Loucy (cell line): ENCODE measurements at regions not wholly inside any gene's neighbourhood (a gene's known extent, or its start where the extent isn't known, plus 50 kb on each side); places are given as distances from the start of the nearest gene placed in this dataset.

Experiments
- H2AFZ ChIP-seq: fragments of 200-600 bp; sonication (generic); 2 replicates; pipeline ENCODE4 v1.6.0; 2016; ENCODE audit warnings: antibody characterized with exemption, mild to moderate bottlenecking, low read length, moderate library complexity
- H3F3A ChIP-seq: fragments of 200-600 bp; 2 replicates; pipeline ENCODE4 v1.6.0; 2016; ENCODE audit warnings: antibody characterized with exemption, low read depth, mild to moderate bottlenecking
- H3K27me3 ChIP-seq: fragments of 200-600 bp; sonication (generic); 2 replicates; pipeline ENCODE4 v1.6.1; 2014; ENCODE audit warnings: low read length, mild to moderate bottlenecking; ENCODE audit not compliant: insufficient read depth, poor library complexity, severe bottlenecking
- H3K36me3 ChIP-seq: fragments of 200-600 bp; sonication (generic); 2 replicates; pipeline ENCODE4 v1.6.1; 2016; ENCODE audit warnings: low read length; ENCODE audit not compliant: insufficient read depth
- H3K4me1 ChIP-seq: fragments of 200-600 bp; sonication (generic); 2 replicates; pipeline ENCODE4 v1.5.1; 2014; ENCODE audit warnings: low read length, mild to moderate bottlenecking; ENCODE audit not compliant: insufficient read depth, poor library complexity, severe bottlenecking
- H3K4me2 ChIP-seq: fragments of 200-600 bp; sonication (generic); 2 replicates; pipeline ENCODE4 v1.6.0; 2014; ENCODE audit warnings: antibody characterized with exemption, low read length, low read depth, mild to moderate bottlenecking; ENCODE audit not compliant: poor library complexity, severe bottlenecking
- H3K4me3 ChIP-seq: fragments of 200-600 bp; sonication (generic); 2 replicates; pipeline ENCODE4 v1.5.1; 2014; ENCODE audit warnings: low read length, mild to moderate bottlenecking, mixed read lengths; ENCODE audit not compliant: poor library complexity, severe bottlenecking
- H3K79me2 ChIP-seq: fragments of 200-600 bp; sonication (generic); 2 replicates; pipeline ENCODE4 v1.6.1; 2014; ENCODE audit warnings: low read length; ENCODE audit not compliant: insufficient read depth
- H3K9ac ChIP-seq: fragments of 200-600 bp; sonication (generic); 2 replicates; pipeline ENCODE4 v1.6.0; 2014; ENCODE audit warnings: mild to moderate bottlenecking, low read depth, low read length, moderate library complexity; ENCODE audit not compliant: poor library complexity, severe bottlenecking
- H3K9me2 ChIP-seq: fragments of 200-600 bp; sonication (generic); replicated peaks from 2 replicates; pipeline ENCODE4 v1.6.1; 2016; ENCODE audit warnings: low read depth, low read length, mixed read lengths
- H3K9me3 ChIP-seq: fragments of 200-600 bp; sonication (generic); 2 replicates; pipeline ENCODE4 v1.6.1; 2014; ENCODE audit warnings: mild to moderate bottlenecking, antibody characterized with exemption, low read length, low read depth; ENCODE audit not compliant: insufficient read depth
- H4K20me1 ChIP-seq: fragments of 200-600 bp; sonication (generic); 2 replicates; pipeline ENCODE4 v1.6.0; 2014; ENCODE audit warnings: antibody characterized with exemption, low read length, mild to moderate bottlenecking; ENCODE audit not compliant: insufficient read depth, poor library complexity, severe bottlenecking
- CTCF ChIP-seq: fragments of 200-600 bp; sonication (generic); conservative IDR thresholded peaks from 2 replicates; pipeline ENCODE4 v1.5.1; 2014; ENCODE audit warnings: mild to moderate bottlenecking, antibody characterized with exemption, low read length
- EZH2phosphoT487 ChIP-seq: fragments of 200-600 bp; IDR thresholded peaks from 2 replicates; pipeline ENCODE4 v1.6.1; 2018; ENCODE audit warnings: antibody characterized with exemption, mild to moderate bottlenecking, moderate library complexity, borderline replicate concordance

GRCh38 chr18:1796636-1797035, 774.7 kb downstream of the METTL4 start:
- no peaks in the 10 kb centered on the region for H3F3A ChIP-seq
- no peaks in the 10 kb centered on the region for H3K79me2 ChIP-seq
- no peaks in the 10 kb centered on the region for H3K9me2 ChIP-seq
- H4K20me1 ChIP-seq = no peaks in the 10 kb centered on the region
- no peak overlapping the region for H3K4me3 ChIP-seq
- no peaks in the 10 kb centered on the region for H3K27me3 ChIP-seq
- no peaks in the 10 kb centered on the region for H3K4me1 ChIP-seq
- no peaks in the 10 kb centered on the region for H3K36me3 ChIP-seq
- no peak overlapping the region for H2AFZ ChIP-seq
- H3K9ac ChIP-seq = no peak overlapping the region
- TF ChIP-seq CTCF (no peak), EZH2phosphoT487 (no peak)
- H3K9me3 ChIP-seq = no peaks in the 10 kb centered on the region
- no peak overlapping the region for H3K4me2 ChIP-seq

GRCh38 chr18:1797235-1797634, 774.1 kb downstream of the METTL4 start:
- Histone ChIP-seq H4K20me1 (no peaks in the 10 kb centered on the region), H3K9ac (no peak overlapping the region), H3K36me3 (no peaks in the 10 kb centered on the region), H3K27me3 (no peaks in the 10 kb centered on the region), H3K4me1 (no peaks in the 10 kb centered on the region), H3F3A (no peaks in the 10 kb centered on the region), H3K9me3 (no peaks in the 10 kb centered on the region), H3K4me2 (no peak overlapping the region), H3K9me2 (no peaks in the 10 kb centered on the region), H3K79me2 (no peaks in the 10 kb centered on the region), H3K4me3 (no peak overlapping the region), H2AFZ (no peak overlapping the region)
- TF ChIP-seq CTCF (no peak), EZH2phosphoT487 (no peak)

GRCh38 chr18:1805521-1805920, 765.8 kb downstream of the METTL4 start:
- Histone ChIP-seq H3K9ac (no peak overlapping the region), H3K36me3 (no peaks in the 10 kb centered on the region), H3K4me2 (no peak overlapping the region), H2AFZ (no peak overlapping the region), H3K4me1 (no peaks in the 10 kb centered on the region), H3F3A (no peaks in the 10 kb centered on the region), H3K9me2 (no peaks in the 10 kb centered on the region), H4K20me1 (no peaks in the 10 kb centered on the region), H3K9me3 (no peaks in the 10 kb centered on the region), H3K27me3 (no peaks in the 10 kb centered on the region), H3K4me3 (no peak overlapping the region), H3K79me2 (no peaks in the 10 kb centered on the region)
- TF ChIP-seq CTCF (no peak), EZH2phosphoT487 (no peak)
